Gastrocnemius medialis (tissue), 4 donors: ENCODE measurements at regions not wholly inside any gene's neighbourhood (a gene's known extent, or its start where the extent isn't known, plus 50 kb on each side); places are given as distances from the start of the nearest gene placed in this dataset.

Experiments used
- CTCF ChIP-seq, 5 experiments: fragments of 450-650 bp in 3 of 5; fragments of 200-600 bp in 2 of 5; sonication (generic) in 2 of 5; IDR thresholded peaks in 4 of 5; conservative IDR thresholded peaks in 1 of 5; 1 replicate in 4 of 5; 2 replicates in 1 of 5; pipeline ENCODE4 v1.5.1; 2016 to 2019; ENCODE audit warnings: antibody characterized with exemption in 5 of 5, mild to moderate bottlenecking in 3 of 5, moderate library complexity in 3 of 5
- POLR2A ChIP-seq, 2 donors: fragments of 450-650 bp; IDR thresholded peaks; one replicate each; pipeline ENCODE4 v1.6.1; 2017; ENCODE audit warnings: antibody characterized with exemption in 2 of 2, mild to moderate bottlenecking in 2 of 2, moderate library complexity in 2 of 2

GRCh38 chr2:157067562-157067961, 189.9 kb upstream of the GALNT5 start:
- no peak for TF ChIP-seq CTCF (IDR thresholded peaks at IDR 0.05 in 4 of 5, conservative IDR thresholded peaks at IDR 0.05 in 1 of 5)
- no peak for TF ChIP-seq POLR2A (IDR thresholded peaks at IDR 0.05)
